Fibroblast of skin of scalp (primary cell): ENCODE measurements at regions not wholly inside any gene's neighbourhood (a gene's known extent, or its start where the extent isn't known, plus 50 kb on each side); places are given as distances from the start of the nearest gene placed in this dataset.

Experiments used
- DNase-seq: peaks from one replicate; pipeline ENCODE4 v3.0.0-alpha.2; 2013

DNA sequence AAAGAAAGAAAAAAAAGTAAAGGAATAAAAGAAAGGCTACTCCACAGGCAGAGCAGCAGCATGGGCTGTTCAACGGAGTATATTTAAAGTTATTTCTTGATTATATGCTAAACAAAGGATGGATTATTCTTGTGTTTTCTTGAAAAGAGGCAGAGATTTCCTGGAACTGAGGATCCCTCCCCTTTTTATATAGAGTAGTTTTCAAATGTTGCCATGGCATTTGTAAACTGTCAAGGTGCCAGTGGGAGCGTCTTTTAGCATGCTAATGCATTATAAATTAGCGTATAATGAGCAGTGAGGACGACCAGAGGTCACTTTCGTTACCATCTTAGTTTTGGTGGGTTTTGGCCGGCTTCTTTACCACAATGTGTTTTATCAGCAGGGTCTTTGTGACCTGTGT is 383.0 kb downstream of the PCNX1 start:
- no peak for DNase-seq

DNA sequence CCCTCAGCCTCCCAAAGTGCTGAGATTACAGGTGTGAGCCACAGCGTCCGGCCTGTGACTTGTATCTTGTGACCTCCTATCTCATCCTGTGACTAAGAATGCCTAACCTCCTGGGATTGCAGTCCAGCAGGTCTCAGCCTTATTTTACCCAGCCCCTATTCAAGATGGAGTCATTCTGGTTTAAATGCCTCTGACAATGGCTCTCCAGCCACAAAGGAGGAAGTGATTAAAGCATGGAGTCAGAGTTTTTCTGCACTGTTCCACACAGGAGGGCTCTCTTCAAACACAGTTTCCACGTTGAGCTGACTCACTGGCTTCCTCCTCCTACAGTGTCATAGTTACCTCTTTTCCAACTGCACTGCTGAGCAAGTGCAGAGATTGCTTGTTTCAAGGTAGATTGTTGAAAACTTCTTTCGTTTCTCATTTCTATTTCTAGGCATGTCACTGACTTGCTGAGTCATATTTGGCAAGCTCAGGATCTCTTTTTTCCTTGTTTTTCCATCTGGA is 383.8 kb downstream of the PCNX1 start:
- DNase-seq: peak; percentile 46

DNA sequence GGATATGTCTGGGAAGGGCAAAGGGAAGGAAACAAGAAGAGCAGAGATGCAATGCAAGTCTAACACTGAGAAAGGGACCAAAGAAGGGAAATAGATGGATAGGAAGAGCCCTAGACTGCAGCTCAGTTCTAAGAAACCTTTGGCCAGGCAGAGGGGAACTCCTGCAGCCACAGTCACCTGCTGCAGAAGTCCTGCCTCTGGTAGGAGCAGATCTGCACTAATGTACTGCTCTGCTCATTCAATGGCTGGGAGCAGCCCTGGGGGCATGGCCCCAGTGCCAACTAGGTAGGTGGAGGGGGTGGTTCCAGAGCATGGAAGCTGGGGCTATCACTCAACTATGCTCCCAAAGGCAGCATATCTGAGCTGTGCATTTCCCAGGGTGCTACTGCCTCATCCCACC is 388.9 kb downstream of the PCNX1 start:
- no peak for DNase-seq

DNA sequence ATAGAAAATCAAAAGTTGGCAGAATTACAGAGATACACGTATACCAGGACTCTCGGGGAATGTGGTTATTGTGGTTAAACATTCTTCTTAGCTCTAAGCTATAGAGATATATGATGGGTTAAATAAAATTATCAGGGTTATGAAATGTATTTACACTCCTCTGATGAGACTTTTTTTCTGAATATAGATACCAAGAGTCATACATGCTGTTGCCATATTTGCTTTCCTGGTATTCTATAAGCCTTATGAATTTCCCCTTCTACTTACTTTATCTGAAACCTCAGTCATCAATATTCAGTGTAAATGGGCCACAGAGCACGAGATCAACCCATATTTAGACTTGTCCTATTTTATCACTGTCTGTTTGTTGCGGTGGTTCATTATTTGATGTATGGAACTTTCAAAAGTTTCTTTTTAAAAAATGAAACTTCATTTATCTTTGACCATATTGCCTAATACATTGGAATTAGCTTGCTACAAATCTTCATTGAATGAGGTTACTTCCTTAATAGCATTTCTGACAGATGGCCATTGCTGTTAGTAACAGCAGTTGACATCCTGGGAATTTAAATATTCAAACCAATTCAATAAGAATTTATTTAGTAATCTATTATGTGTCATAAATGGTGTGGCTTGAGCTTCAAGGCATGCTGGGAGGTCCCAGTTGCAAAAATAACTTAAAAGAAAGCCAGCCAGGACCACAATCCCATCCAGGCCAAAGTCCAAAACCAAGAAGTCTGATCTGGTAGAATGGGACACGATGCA is 393.5 kb downstream of the PCNX1 start:
- DNase-seq: peak; percentile 78

DNA sequence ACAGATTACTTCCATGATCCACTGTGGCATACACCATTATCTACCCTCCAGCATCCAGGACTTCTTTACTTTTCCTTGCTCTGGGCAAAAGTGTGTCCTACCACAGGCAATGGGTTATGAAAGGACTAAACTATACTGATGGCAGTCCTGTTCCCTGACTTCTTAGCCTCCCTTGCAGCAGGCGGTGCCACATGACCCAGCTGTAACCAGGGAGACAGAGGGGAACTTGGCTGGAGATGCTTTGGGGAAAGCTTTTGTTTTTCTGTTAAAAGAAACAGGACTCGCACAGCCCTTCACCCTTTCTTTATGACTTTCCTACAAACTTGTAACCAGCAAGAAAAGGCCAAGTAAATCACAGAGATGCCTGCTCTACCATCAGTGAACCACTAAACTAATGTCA is 394.4 kb downstream of the PCNX1 start:
- no peak for DNase-seq

DNA sequence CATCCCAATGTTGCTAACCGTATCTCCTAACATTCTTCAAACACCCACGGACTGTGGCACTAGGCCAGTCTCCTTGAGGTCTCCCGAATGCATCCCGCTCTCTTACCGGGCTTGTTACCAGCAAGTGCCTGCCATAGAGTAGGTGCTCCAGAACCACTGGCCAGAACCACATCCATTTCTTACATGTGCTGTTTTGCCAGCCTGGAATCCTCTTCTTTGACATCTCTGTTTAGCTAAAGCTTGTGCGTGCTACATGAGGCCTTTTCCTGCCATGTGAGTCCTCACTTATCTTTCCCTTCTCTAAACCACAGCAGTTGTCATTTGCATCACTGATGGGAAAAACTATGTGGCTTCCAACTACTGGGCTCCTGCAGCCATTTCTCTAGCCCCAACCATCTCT is 397.4 kb downstream of the PCNX1 start:
- no peak for DNase-seq

DNA sequence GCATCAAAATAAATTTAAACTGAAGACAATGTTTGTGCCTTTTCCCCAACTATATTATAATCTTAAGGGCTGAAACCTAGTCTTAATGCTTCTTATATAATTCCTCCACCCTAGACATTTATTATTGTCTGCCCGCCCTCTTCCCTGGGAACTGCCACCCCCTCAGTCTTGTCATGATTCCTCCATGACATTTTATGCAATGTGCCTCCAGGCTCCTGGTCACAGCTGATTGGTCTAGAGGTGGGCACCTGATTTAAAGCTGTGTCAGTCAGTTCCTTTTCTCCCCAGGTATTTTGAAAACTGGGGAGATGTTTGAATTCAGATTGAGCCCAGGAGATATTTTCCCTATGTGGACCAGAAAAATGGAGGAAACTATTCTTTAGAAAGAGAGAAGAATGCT is 401.4 kb downstream of the PCNX1 start:
- DNase-seq: no peak

DNA sequence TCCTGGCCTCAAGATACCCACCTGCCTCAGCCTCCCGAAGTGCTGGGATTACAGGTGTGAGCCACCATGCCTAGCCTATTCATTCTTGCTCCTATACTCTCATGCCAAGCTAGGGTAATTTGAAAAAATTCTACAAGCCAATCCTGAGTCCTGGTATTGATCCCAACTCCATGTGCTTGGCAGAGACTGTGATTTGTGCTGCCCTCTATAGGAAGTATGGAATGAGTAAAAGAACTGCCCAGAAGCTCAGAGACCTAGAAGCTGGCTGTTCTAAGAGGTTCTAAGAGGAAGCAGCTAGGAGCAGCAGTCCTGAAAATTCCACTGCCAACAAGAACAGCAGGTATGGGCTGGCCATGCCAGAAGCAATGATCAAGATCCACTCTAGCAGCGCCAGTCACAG is 402.5 kb downstream of the PCNX1 start:
- no peak for DNase-seq

DNA sequence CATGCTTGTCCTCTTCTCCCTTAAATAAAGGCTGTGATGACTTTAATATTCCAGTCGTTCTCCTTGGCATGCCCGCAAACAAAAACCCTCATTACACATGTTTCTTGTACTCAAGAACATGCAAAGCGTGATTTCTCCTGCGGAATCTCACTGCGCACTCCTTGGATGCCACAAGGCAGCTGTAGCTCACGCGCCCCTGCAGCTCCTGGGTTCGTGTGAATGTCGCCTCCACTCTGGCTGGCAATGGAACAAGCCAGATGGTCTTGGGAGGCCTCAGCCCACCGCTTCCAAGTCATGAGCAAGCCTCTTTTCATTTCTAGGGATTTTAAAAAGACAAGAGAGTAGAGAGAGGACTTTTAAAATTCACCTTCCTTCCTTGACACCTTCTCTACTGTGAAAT is 403.8 kb downstream of the PCNX1 start:
- DNase-seq: no peak

DNA sequence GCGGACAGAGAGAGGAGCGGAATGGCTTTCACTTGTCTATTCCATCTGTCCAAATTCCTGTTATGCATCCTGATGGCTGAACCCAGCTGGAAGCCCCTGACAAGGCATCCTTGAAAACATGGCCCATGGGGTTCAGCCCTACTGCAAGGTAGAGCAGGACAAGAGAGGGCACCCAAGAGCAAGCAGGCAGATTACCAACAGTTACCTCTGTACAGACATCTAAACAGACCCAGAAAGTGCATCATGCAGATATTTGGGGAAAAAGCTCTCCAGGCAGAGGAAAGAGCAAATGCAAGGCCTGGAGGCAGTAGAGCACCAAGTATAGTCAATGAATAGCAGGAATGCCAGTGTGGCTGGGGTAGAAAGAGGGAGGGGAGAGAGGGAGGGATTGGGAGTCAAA is 407.5 kb downstream of the PCNX1 start:
- no peak for DNase-seq

DNA sequence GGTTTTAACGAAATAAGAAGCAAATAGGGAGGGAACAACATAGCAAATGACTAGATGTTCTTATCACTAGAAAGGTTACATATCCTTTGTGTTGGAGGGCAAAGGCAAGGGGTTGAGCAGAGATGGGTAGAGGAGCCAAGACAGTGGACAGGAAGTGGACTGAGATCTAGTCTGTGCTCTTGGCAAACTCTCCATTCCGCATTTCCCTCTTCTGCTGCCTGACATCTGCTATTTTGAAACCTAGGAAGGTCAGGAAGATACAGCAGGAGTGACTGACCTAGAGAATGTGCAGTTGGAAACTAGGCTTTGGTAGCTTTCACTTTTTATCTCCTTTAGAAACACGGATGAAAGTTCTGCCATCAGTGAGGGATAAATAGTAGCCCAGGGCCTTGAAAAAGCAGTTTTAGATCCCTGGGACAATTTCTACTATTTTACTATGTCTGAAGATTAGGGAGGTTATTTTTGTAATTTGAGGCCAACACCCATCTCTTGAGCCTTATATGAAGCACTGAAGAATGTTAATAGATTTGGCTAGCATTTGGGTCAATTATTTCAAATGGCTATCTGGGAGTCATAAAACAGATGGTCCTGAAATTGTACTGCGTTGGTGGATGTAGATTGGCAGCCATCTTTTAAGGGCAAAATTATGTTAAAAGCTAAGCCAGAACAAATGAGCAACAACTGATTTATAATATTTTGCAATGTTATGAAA is 410.3 kb downstream of the PCNX1 start:
- no peak for DNase-seq

DNA sequence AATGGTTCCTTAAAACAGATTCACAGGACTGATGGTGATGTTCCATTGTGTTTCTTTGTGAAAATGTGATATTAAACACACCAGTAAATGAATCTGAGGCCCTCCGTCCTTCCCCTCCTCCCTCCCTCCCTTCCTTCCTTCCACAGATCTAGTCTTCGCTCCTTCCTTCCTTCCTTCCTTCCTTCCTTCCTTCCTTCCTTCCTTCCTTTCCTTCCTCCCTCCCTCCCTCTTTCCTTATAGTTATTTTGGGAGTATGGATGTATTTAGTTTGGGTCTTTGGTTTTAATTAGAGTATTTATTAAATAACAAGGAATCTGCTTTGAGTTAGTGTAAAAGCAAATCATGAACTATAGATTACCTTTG is 410.8 kb downstream of the PCNX1 start:
- no peak for DNase-seq

DNA sequence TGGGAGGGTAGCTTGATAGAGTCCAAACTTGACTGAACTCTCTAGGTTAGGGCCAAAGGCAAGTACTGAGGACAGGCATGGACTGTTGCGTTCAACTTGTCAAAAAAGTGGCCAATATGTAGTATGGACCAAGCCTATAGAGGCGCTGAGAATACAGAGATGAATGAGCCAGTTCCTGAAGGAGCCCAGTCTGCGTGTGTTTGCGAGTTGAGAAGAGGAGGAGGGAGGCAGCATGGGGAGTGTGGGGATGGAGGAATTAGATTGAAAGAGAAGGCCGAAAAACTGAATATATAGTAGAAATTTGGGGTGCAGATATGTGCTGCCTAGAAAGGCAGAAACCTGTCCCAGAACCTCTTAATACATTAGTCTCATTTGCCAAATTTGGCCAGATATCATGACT is 412.4 kb downstream of the PCNX1 start:
- DNase-seq: peak; percentile 45

DNA sequence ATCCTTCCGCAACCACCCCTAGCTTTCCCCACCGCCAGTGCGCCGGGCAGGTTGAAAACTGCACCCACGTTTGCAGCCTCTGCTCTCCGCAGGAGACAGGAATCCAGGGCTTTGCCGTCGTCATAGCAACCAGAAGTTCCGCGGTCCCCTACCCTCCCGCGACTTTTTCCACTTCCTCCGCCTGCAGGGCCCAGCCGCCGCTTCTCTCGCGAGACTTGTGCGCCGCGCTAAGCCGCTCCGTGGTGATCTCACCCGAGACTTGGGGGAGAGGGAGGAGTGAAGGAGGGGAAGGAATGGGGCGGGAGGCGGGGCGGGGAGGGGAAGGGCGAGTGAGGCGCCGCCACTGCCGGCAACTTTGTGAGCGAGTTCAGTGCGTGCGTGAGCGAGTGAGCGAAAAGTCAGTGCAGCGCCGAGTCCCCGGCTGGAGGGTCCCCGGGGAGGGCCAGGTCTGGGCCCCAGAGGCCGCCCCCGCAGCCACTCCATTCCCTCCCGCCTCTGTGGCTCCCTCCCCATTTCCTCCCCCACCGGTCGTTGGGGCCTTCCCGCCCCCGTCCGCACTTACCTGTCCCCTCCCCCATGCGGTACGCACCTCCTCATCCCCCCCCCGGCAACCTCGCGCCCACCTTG is 413.0 kb downstream of the PCNX1 start, which contains the start of gene SIPA1L1:
SIPA1L1 (plus strand) TSS at position 370 of the 627 bp plus-strand sequence.
- DNase-seq: peak; percentile 100

DNA sequence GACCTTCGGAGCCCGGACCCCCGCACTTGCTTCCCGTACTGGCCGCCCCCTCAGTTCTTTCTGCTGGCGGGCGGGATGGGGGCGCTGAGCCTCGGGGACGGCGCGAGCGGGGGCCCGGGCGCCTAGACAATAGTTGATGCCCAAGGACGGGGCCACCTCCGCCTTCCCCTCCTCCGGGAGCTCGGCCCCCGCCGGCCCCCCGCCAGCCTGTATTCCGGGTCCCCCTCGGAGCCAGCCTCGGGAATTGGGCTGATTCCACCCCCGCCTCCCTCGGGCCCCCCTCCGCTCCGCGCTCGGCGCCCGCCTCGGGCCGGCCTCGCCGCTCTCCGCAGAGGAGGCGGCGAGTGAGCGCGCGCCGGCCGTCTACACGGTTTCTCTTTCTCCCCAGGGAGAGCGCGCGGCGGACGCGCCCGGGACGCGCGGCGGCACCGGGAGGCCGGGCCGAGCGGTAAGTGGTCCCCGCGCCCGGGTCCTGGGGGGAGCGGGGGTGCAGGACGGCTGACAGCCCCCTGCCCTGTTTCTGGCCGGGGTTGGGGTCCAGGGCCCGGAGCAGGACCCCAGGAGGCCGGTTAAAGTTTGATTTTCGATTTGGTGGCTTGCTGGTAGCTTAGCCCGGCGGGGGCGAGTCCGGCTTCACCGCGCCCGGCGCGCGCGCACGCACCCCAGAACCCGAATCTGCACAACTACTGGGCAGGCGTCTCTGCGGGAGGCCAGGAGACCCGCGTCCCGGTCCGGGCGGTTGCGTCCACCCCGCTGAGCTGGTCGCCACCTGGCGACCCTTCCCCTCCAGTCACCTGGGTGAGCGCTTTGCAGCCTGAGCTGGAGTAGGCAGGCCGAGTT is 413.7 kb downstream of the PCNX1 start:
- peak; percentile 68 for DNase-seq

DNA sequence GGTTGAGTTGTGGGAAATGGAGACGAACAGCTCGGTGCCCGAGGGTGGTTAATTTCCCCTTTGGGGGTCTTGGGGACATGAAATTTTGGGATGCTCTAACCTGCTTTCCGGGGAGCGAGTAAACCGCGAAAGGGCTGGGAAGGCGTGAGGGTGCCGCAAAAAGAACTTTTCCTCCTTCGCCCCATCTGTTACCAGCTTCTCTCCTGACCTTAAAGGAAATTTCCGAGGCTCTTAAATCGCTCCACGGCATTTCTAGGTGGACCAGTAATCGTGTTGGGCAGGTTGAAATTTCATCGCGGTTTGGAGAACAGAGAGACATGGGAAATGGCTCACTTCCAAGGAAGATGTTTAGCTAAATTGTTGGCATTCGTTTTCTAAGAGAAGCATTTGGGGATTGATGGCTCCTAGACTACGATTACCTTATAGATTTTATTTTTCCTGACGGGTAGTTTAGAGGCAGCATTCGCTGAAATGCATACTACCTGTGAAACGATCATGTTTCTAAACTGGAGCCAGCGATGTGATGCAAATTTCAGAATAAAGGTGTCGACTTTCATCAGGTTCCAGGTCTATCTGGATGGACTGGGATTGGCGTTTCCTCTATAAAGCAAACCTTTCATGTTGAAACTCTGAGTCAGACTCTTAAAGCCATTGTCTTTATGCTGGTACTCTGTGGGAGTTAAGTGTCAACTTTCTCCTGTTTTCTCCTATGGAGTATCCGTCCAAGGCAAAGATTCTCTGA is 414.5 kb downstream of the PCNX1 start:
- peak; percentile 51 for DNase-seq

DNA sequence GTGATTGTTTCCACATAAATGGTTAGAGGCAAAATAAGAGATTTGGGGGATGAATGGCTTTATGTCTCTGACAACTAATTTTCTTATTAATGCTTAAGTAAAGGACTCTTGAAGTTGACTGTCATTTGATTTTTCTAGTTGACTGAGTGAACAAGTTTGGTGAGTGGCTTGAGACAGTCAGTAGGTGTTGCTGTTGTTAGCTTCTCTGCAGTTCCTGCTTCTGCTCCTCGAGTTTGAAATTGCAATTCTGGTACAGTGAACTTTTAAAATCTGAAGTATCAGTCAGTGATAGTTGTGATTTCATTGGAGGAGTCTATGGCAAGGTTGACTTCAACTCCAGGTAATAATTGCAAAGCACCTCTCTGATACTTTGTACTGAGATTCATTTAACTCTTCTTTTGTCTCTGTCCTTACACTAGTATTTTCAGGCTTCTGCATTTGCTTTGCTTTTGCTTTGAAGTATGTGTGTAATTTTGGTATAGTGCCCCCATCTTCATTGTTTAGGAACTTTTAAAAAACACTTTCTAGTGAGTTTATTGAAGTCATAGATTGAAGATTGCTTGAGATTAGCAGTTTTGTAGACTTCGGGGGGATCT is 415.5 kb downstream of the PCNX1 start:
- peak; percentile 69 for DNase-seq

DNA sequence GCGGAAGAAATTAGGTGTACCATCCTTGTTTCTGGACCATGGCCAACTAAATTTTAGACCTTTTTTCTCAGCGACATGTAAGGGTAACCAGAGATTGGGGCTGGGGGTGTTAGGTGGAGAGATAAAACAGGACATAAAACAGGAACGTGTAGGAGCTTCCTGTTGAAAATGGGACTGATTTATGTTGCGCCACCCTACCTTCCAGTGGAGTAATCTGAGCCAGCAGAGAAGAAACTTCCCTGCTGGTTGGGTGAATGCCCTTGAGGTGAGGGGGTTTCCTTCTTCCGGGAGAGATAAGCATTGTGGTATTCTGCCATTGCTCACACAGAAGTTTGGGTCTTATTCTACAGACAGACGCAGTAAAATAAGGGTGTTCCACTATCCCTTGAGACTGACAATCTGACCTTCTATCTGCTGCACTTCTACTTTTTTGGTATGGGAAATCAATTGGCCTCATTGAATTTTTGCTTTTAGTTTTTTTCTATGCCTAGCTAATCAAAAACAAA is 417.6 kb downstream of the PCNX1 start:
- no peak for DNase-seq

DNA sequence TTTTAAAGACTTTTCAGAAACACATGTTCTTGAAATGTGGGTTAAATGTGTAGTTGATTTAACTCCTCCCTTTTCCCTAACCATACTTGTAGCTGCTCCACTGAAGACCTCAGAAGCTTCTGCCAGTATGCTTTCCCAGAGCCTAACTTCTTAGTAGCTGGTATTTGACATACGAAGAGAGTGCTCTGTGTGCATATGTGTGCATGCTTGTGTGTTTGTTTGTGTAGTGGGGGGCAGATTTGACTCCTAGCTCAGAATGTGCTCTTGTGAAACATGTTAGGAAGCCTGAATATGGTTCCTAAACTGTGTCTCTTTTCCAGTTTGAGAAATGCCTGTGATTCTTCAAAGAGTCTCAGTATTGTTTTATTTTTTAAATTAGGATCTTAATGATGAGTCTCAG is 420.4 kb downstream of the PCNX1 start:
- peak; percentile 23 for DNase-seq

DNA sequence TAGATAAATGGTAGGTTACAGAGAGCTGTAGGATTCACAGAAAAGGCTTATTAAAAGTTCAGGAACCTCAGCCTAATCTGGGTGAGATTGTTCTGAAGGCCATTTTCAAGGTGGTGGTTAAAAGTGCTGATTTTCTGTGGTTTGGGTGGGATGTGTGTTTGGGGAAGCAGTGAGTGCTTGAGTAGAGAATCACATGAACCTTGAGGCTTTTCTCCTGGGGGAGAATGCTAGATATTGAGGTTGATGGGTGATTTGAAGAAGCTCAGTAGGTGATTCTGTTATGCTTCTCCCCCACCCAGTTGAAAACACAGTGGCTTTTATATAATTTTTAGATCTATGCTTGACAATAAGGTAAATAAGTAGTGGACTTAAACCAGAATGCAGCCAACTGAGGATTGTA is 420.9 kb downstream of the PCNX1 start:
- no peak for DNase-seq

DNA sequence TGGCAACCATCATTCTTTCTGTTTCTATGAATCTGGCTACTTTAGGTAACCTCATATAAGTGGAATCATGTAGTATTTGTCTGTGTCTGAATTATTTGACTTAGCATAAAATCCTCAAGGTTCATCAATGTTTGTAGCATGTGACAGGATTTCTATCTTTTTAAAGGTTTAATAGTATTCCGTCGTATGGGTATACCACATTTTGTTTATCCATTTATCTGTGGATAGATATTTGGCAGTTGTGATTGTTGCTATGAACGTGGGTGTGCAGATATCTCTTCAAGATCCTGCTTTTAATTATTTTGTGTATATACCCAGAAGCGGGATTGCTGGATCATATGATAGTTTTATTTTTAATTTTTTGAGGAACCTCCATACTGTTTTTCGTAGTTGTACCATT is 421.7 kb downstream of the PCNX1 start:
- DNase-seq: no peak
